HG02763 (cell line): ENCODE measurements at regions not wholly inside any gene's neighbourhood (a gene's known extent, or its start where the extent isn't known, plus 50 kb on each side); places are given as distances from the start of the nearest gene placed in this dataset.

Source experiments
- ATAC-seq: cut with Tn5 transposase; IDR thresholded peaks from one replicate; pipeline ENCODE4 v1.9.1; 2021; ENCODE audit warnings: mild to moderate bottlenecking, moderate library complexity; ENCODE audit not compliant: unreplicated experiment

- ATAC-seq = no peak
These were observed 139.7 kb downstream of the SEC61B start for GRCh38 chr9:99361817-99362216.

GRCh38 chr9:99362321-99362720, 140.2 kb downstream of the SEC61B start:
- no peak for ATAC-seq

GRCh38 chr9:99363509-99363908, 141.4 kb downstream of the SEC61B start:
- ATAC-seq = no peak

GRCh38 chr9:99365233-99365980, 143.3 kb downstream of the SEC61B start:
- no peak for ATAC-seq

GRCh38 chr9:99366183-99366582, 144.1 kb downstream of the SEC61B start:
- no peak for ATAC-seq

GRCh38 chr9:99366621-99367020, 144.5 kb downstream of the SEC61B start:
- ATAC-seq = no peak

- no peak for ATAC-seq
These were observed 146.6 kb downstream of the SEC61B start for GRCh38 chr9:99368341-99369326.

- ATAC-seq = no peak
These were observed 147.2 kb downstream of the SEC61B start for GRCh38 chr9:99369327-99369722.

- no peak for ATAC-seq
These were observed 148.3 kb downstream of the SEC61B start for GRCh38 chr9:99370376-99370775.

GRCh38 chr9:99371376-99371775, 149.3 kb downstream of the SEC61B start:
- no peak for ATAC-seq

- no peak for ATAC-seq
These were observed 151.8 kb downstream of the SEC61B start for GRCh38 chr9:99373912-99374311.

GRCh38 chr9:99374793-99375192, 152.7 kb downstream of the SEC61B start:
- ATAC-seq = no peak

- ATAC-seq = no peak
These were observed 153.4 kb downstream of the SEC61B start for GRCh38 chr9:99375481-99375880.

GRCh38 chr9:99377790-99378775, 156.0 kb downstream of the SEC61B start:
- no peak for ATAC-seq

- ATAC-seq = no peak
These were observed 161.5 kb downstream of the SEC61B start for GRCh38 chr9:99383536-99383935.

- no peak for ATAC-seq
These were observed 163.1 kb downstream of the SEC61B start for GRCh38 chr9:99385215-99385614.

- ATAC-seq = no peak
These were observed 163.8 kb downstream of the SEC61B start for GRCh38 chr9:99385814-99386279.

GRCh38 chr9:99387431-99387830, 165.3 kb downstream of the SEC61B start:
- no peak for ATAC-seq

GRCh38 chr9:99389087-99390033, 167.3 kb downstream of the SEC61B start:
- no peak for ATAC-seq
